ENCODE measurements at regions not wholly inside any gene's neighbourhood (a gene's known extent, or its start where the extent isn't known, plus 50 kb on each side); places are given as distances from the start of the nearest gene placed in this dataset.

- H3K9me2 ChIP-seq (ENCODE audit: insufficient read depth), result no peaks in the 10 kb centered on the region
- no peak overlapping the region for H3K4me2 ChIP-seq (ENCODE audit: unreplicated experiment)
- H2AFZ ChIP-seq, result no peak overlapping the region
- DNase-seq, result no peak
- no peaks in the 10 kb centered on the region for H3K79me2 ChIP-seq (ENCODE audit: insufficient read depth)
- H3K4me3 ChIP-seq, result no peak overlapping the region
- H4K20me1 ChIP-seq (ENCODE audit: insufficient read depth), result no peaks in the 10 kb centered on the region
- H3K27ac ChIP-seq, result no peak overlapping the region
- H3K9ac ChIP-seq, result no peak overlapping the region
- 72 to 73% methylated on average over 4 of the region's 4 CpGs for WGBS, 2 experiments (ENCODE audit: low coverage in 1 of 2, low lambda C conversion rate in 2 of 2, missing lambda C conversion rate in 2 of 2)
- TF ChIP-seq EZH2phosphoT487 (IDR thresholded peaks at IDR 0.05; ENCODE audit: insufficient read depth, low read depth), result no peak
- no peak for TF ChIP-seq EZH2 (IDR thresholded peaks at IDR 0.05; ENCODE audit: insufficient read depth, poor library complexity, severe bottlenecking)
- no peaks in the 10 kb centered on the region for H3F3A ChIP-seq (ENCODE audit: insufficient read depth)
- no peaks in the 10 kb centered on the region for H3K27me3 ChIP-seq (replicated peaks; ENCODE audit: insufficient read depth)
- no peaks in the 10 kb centered on the region for H3K36me3 ChIP-seq (ENCODE audit: low read depth)
- H3K9me3 ChIP-seq (ENCODE audit: low read depth), result no peaks in the 10 kb centered on the region
- H3K4me1 ChIP-seq (ENCODE audit: insufficient read depth), result no peaks in the 10 kb centered on the region
- in situ Hi-C loops (cut with MboI), result no loop called here
Measured at GRCh38 chr3:176510097-176510496, 687.2 kb downstream of the TBL1XR1 start.

DNA sequence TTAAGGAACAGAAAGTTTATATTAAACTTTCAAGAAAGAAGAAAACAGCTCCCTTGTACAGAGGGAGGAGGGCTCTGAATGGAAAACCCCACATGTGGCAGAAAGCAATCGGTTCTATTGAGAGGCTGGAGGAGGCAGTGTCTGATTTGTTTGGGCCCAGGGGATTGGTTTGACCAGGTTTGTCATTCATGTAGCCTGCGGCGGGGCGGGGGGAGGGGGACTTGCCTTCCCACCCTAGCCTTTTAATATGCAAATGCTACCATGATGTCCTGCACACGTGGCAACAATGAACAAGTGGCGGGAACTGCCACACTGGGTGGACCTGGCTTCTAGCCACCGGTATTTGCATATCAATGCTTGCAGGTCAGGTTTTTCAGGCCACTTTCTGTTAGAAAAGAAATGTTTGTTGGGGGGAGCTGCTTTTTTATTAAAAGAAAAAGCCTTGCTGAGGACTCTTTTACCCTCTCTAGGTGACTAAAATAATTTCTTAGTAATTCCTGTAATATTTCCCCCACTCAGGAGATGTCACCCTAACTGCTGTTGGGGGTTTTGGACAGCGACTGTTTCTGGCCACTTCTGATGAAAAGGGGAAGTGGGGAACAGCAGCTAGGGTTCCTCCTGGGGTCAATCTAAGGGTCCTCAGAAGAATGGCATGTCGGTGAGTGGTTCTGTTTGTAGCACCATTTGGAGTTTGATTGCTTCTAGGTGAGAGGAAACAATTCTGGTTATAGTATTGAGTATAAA is 691.2 kb downstream of the TBL1XR1 start:
- Histone ChIP-seq H3K79me2 (ENCODE audit: insufficient read depth) (no peaks in the 10 kb centered on the region), H3F3A (ENCODE audit: insufficient read depth) (no peaks in the 10 kb centered on the region), H3K27ac (no peak overlapping the region), H2AFZ (no peak overlapping the region), H3K9ac (no peak overlapping the region), H3K27me3 (replicated peaks; ENCODE audit: insufficient read depth) (no peaks in the 10 kb centered on the region), H4K20me1 (ENCODE audit: insufficient read depth) (no peaks in the 10 kb centered on the region), H3K9me3 (ENCODE audit: low read depth) (no peaks in the 10 kb centered on the region), H3K36me3 (ENCODE audit: low read depth) (no peaks in the 10 kb centered on the region), H3K9me2 (ENCODE audit: insufficient read depth) (no peaks in the 10 kb centered on the region), H3K4me2 (ENCODE audit: unreplicated experiment) (no peak overlapping the region), H3K4me3 (no peak overlapping the region), H3K4me1 (ENCODE audit: insufficient read depth) (no peaks in the 10 kb centered on the region)
- WGBS, 2 experiments (ENCODE audit: low coverage in 1 of 2, low lambda C conversion rate in 2 of 2, missing lambda C conversion rate in 2 of 2), result 44 to 49% methylated on average over 9 of the region's 9 CpGs
- no peak for TF ChIP-seq EZH2phosphoT487 (IDR thresholded peaks at IDR 0.05; ENCODE audit: insufficient read depth, low read depth)
- no peak for TF ChIP-seq EZH2 (IDR thresholded peaks at IDR 0.05; ENCODE audit: insufficient read depth, poor library complexity, severe bottlenecking)
- DNase-seq, result no peak
- in situ Hi-C loops (cut with MboI), result no loop called here

DNA sequence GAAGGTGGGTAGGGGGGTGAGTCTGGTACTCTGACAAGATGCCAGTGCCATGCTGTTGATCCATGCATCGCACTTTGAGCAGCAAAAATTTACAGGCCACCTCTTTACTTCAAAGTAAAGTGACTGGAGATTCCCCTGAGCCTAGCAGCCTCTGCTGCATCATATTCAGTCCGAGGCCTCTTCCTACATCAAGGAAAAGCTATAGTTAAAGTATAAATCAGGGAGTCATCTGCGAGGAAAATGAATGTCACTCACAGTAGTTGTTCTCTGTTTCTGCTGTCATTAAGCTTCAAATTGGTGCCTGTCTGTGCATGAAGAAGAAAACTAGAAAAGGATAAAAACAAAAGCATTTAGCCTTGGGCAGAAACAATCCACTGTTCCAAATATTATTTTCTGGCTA is 706.2 kb downstream of the TBL1XR1 start:
- no peak for TF ChIP-seq EZH2phosphoT487 (IDR thresholded peaks at IDR 0.05; ENCODE audit: insufficient read depth, low read depth)
- no peak for TF ChIP-seq EZH2 (IDR thresholded peaks at IDR 0.05; ENCODE audit: insufficient read depth, poor library complexity, severe bottlenecking)
- Histone ChIP-seq H3K27ac (no peak overlapping the region), H3K79me2 (ENCODE audit: insufficient read depth) (no peaks in the 10 kb centered on the region), H3F3A (ENCODE audit: insufficient read depth) (no peaks in the 10 kb centered on the region), H3K4me1 (ENCODE audit: insufficient read depth) (no peaks in the 10 kb centered on the region), H4K20me1 (ENCODE audit: insufficient read depth) (no peaks in the 10 kb centered on the region), H3K4me2 (ENCODE audit: unreplicated experiment) (no peak overlapping the region), H3K9me2 (ENCODE audit: insufficient read depth) (no peaks in the 10 kb centered on the region), H3K9ac (no peak overlapping the region), H3K36me3 (ENCODE audit: low read depth) (no peaks in the 10 kb centered on the region), H3K9me3 (ENCODE audit: low read depth) (no peaks in the 10 kb centered on the region), H3K27me3 (replicated peaks; ENCODE audit: insufficient read depth) (0 out of 2 replicates have a peak, but pooled peaks cover 4% of the 10 kb centered on the region), H2AFZ (no peak overlapping the region), H3K4me3 (no peak overlapping the region)
- no peak for DNase-seq
- 38 to 41% methylated on average over 3 of the region's 3 CpGs for WGBS, 2 experiments (ENCODE audit: low coverage in 1 of 2, low lambda C conversion rate in 2 of 2, missing lambda C conversion rate in 2 of 2)
- in situ Hi-C loops (cut with MboI), result no loop called here

DNA sequence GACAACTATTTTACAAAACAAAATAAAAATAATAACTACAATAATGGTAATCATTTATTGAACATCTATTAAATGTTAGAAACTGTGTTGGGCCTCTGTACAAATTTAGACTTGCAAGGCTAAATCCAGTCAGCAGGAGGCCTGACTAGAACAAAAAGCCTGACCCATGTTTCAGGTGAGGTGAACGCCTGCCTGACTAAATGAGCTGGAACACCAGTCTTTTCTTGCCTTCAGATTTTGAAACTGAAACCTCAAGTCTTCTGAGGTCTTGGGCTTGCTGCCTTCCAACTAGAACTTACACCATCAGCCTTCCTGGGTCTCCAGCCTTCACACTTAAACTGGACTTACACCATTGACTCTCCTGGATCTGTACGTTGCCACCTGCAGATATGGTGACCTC is 706.9 kb downstream of the TBL1XR1 start:
- no peak for TF ChIP-seq EZH2phosphoT487 (IDR thresholded peaks at IDR 0.05; ENCODE audit: insufficient read depth, low read depth)
- TF ChIP-seq EZH2 (IDR thresholded peaks at IDR 0.05; ENCODE audit: insufficient read depth, poor library complexity, severe bottlenecking), result no peak

More for the DNA sequence above, 706.9 kb downstream of the TBL1XR1 start:
- Histone ChIP-seq H3F3A (ENCODE audit: insufficient read depth) (no peaks in the 10 kb centered on the region), H3K4me2 (ENCODE audit: unreplicated experiment) (no peak overlapping the region), H4K20me1 (ENCODE audit: insufficient read depth) (no peaks in the 10 kb centered on the region), H2AFZ (no peak overlapping the region), H3K27me3 (replicated peaks; ENCODE audit: insufficient read depth) (0 out of 2 replicates have a peak, but pooled peaks cover 4% of the 10 kb centered on the region), H3K9me3 (ENCODE audit: low read depth) (no peaks in the 10 kb centered on the region), H3K27ac (no peak overlapping the region), H3K9ac (no peak overlapping the region), H3K36me3 (ENCODE audit: low read depth) (no peaks in the 10 kb centered on the region), H3K4me3 (no peak overlapping the region), H3K4me1 (ENCODE audit: insufficient read depth) (no peaks in the 10 kb centered on the region), H3K79me2 (ENCODE audit: insufficient read depth) (no peaks in the 10 kb centered on the region), H3K9me2 (ENCODE audit: insufficient read depth) (no peaks in the 10 kb centered on the region)
- DNase-seq, result no peak
- in situ Hi-C loops (cut with MboI), result no loop called here
- WGBS, 2 experiments (ENCODE audit: low coverage in 1 of 2, low lambda C conversion rate in 2 of 2, missing lambda C conversion rate in 2 of 2), result 68 to 77% methylated on average over 2 of the region's 2 CpGs
